K562 (cell line): ENCODE measurements at regions not wholly inside any gene's neighbourhood (a gene's known extent, or its start where the extent isn't known, plus 50 kb on each side); places are given as distances from the start of the nearest gene placed in this dataset.
A peak's percentile ranks its signal among the peaks of the same experiment; 100 is the strongest.

Source experiments
- ATF1 ChIP-seq, 2 experiments: fragments of 450-650 bp in 1 of 2; IDR thresholded peaks; 2 replicates each; pipeline ENCODE4 v1.6.1; 2016; ENCODE audit warnings: missing compliant biosample characterization in 1 of 2, missing genetic modification characterization in 1 of 2
- CBX2 ChIP-seq: fragments of 200-600 bp; sonication (generic); IDR thresholded peaks from one replicate; pipeline ENCODE4 v1.6.1; 2012; ENCODE audit warnings: mild to moderate bottlenecking, low read length, inconsistent platforms; ENCODE audit not compliant: insufficient read depth, poor library complexity, severe bottlenecking
- CREM ChIP-seq: IDR thresholded peaks from 2 replicates; pipeline ENCODE4 v1.6.1; 2014; ENCODE audit warnings: antibody characterized with exemption, low read depth
- FOXM1 ChIP-seq, 2 experiments: fragments of 450-650 bp in 1 of 2; sonication (generic) in 1 of 2; formaldehyde crosslinking in 1 of 2; IDR thresholded peaks; 2 replicates each; pipeline versions ENCODE4 v1.6.1 to v1.9.0; 2017 to 2022; ENCODE audit warnings: low read depth in 2 of 2, mild to moderate bottlenecking in 2 of 2, missing genetic modification reagents in 1 of 2, moderate library complexity in 1 of 2
- GABPA ChIP-seq: fragments of 200-800 bp; sonication (Bioruptor generic); conservative IDR thresholded peaks from 2 replicates; pipeline ENCODE4 v1.6.1; 2016; ENCODE audit warnings: low read depth, missing genetic modification characterization, missing compliant biosample characterization
- MYBL2 ChIP-seq, 2 experiments: fragments of 450-650 bp in 1 of 2; sonication (generic) in 1 of 2; formaldehyde crosslinking in 1 of 2; IDR thresholded peaks; 2 replicates each; pipeline versions ENCODE4 v1.6.1 to v1.8.1; 2017 to 2022; ENCODE audit warnings: borderline replicate concordance in 1 of 2, inconsistent platforms in 1 of 2, low read depth in 1 of 2, mild to moderate bottlenecking in 1 of 2, missing genetic modification reagents in 1 of 2, moderate library complexity in 1 of 2
- SPI1 ChIP-seq: IDR thresholded peaks from 2 replicates; pipeline ENCODE4 v1.6.1; 2011; ENCODE audit warnings: low read depth, low read length, control low read depth, borderline replicate concordance
- TF ChIP-seq, protein P1 (sequence below), 2 experiments: fragments of 450-650 bp in 1 of 2; sonication (generic) in 1 of 2; formaldehyde crosslinking in 1 of 2; IDR thresholded peaks; 2 replicates each; pipeline versions ENCODE4 v1.7.1 to v1.9.0; 2016 to 2022; ENCODE audit warnings: inconsistent platforms in 1 of 2, mild to moderate bottlenecking in 1 of 2, missing genetic modification reagents in 1 of 2
- TF ChIP-seq, protein P2 (sequence below): sonication (generic); formaldehyde crosslinking; IDR thresholded peaks from 2 replicates; pipeline ENCODE4 v1.9.0; 2022; ENCODE audit warnings: mild to moderate bottlenecking, missing genetic modification reagents
- TF ChIP-seq, protein P3 (sequence below): fragments of 450-650 bp; IDR thresholded peaks from 2 replicates; pipeline ENCODE4 v1.6.1; 2016; ENCODE audit warnings: borderline replicate concordance

DNA sequence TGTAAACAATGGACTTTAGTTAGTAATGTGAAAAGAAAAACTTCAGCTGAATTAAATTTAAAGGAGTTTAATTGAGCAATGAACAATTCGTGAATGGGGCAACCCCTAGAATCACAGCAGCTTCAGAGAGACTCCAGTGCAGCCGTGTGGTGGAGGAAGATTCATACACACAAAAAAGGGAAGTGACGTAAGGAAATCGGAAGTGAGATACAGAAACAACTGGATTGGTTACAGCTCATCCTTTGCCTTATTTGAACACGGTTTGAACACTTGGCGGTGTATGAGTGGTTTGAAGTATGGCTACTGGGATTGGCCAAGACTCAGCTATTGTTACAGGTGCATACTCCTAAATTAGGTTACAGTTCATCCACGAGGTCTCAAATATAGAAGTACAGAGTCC is 460.4 kb upstream of the ASIC2 start (continued):
- TF ChIP-seq, protein P1, sequence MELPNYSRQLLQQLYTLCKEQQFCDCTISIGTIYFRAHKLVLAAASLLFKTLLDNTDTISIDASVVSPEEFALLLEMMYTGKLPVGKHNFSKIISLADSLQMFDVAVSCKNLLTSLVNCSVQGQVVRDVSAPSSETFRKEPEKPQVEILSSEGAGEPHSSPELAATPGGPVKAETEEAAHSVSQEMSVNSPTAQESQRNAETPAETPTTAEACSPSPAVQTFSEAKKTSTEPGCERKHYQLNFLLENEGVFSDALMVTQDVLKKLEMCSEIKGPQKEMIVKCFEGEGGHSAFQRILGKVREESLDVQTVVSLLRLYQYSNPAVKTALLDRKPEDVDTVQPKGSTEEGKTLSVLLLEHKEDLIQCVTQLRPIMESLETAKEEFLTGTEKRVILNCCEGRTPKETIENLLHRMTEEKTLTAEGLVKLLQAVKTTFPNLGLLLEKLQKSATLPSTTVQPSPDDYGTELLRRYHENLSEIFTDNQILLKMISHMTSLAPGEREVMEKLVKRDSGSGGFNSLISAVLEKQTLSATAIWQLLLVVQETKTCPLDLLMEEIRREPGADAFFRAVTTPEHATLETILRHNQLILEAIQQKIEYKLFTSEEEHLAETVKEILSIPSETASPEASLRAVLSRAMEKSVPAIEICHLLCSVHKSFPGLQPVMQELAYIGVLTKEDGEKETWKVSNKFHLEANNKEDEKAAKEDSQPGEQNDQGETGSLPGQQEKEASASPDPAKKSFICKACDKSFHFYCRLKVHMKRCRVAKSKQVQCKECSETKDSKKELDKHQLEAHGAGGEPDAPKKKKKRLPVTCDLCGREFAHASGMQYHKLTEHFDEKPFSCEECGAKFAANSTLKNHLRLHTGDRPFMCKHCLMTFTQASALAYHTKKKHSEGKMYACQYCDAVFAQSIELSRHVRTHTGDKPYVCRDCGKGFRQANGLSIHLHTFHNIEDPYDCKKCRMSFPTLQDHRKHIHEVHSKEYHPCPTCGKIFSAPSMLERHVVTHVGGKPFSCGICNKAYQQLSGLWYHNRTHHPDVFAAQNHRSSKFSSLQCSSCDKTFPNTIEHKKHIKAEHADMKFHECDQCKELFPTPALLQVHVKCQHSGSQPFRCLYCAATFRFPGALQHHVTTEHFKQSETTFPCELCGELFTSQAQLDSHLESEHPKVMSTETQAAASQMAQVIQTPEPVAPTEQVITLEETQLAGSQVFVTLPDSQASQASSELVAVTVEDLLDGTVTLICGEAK (IDR thresholded peaks at IDR 0.05), result peak; percentile 78
- TF ChIP-seq, protein P1 (CRISPR knock-in tag; IDR thresholded peaks at IDR 0.05), result no peak
- TF ChIP-seq GABPA (tag), result peak; percentile 72
- TF ChIP-seq, protein P2, sequence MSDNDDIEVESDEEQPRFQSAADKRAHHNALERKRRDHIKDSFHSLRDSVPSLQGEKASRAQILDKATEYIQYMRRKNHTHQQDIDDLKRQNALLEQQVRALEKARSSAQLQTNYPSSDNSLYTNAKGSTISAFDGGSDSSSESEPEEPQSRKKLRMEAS (CRISPR knock-in tag), result no peak
- peak; percentile 50 for TF ChIP-seq MYBL2 (IDR thresholded peaks at IDR 0.05; ENCODE audit: low read depth)
- no peak for TF ChIP-seq MYBL2 (CRISPR knock-in tag; IDR thresholded peaks at IDR 0.05; ENCODE audit: borderline replicate concordance)
- TF ChIP-seq, protein P3, sequence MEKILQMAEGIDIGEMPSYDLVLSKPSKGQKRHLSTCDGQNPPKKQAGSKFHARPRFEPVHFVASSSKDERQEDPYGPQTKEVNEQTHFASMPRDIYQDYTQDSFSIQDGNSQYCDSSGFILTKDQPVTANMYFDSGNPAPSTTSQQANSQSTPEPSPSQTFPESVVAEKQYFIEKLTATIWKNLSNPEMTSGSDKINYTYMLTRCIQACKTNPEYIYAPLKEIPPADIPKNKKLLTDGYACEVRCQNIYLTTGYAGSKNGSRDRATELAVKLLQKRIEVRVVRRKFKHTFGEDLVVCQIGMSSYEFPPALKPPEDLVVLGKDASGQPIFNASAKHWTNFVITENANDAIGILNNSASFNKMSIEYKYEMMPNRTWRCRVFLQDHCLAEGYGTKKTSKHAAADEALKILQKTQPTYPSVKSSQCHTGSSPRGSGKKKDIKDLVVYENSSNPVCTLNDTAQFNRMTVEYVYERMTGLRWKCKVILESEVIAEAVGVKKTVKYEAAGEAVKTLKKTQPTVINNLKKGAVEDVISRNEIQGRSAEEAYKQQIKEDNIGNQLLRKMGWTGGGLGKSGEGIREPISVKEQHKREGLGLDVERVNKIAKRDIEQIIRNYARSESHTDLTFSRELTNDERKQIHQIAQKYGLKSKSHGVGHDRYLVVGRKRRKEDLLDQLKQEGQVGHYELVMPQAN, result no peak
- peak; percentile 80 for TF ChIP-seq FOXM1 (IDR thresholded peaks at IDR 0.05; ENCODE audit: low read depth)
- no peak for TF ChIP-seq FOXM1 (CRISPR knock-in tag; IDR thresholded peaks at IDR 0.05; ENCODE audit: low read depth)
- TF ChIP-seq SPI1, result peak; percentile 91
- TF ChIP-seq ATF1 (CRISPR knock-in tag; IDR thresholded peaks at IDR 0.05), result no peak
- peak; percentile 51 for TF ChIP-seq ATF1 (tag; IDR thresholded peaks at IDR 0.05)
- TF ChIP-seq CBX2, result no peak
- peak; percentile 74; the same call in 1 of the 2 replicates for TF ChIP-seq CREM
